ENCODE measurements at regions not wholly inside any gene's neighbourhood (a gene's known extent, or its start where the extent isn't known, plus 50 kb on each side); places are given as distances from the start of the nearest gene placed in this dataset.

DNA sequence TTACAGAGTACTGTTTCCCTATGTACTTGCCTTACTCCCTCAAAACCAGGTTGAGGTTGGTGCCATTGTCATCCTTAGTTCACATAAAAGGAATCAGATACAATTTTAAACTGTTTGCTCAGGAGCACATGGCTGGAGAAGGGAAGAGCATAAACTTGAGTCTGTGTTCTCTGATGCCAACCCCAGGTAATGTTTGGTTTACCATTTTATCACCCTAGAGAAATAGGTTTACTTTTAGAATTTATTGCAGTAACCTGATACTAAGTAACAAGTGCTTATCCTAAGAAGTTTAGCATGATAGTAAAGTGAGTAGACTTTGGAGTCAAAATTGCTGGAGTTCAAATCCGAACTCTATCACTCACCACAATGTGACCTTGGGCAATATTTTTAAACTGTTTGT lies 86.3 kb downstream of the RFPL4B start (continued):
- TF ChIP-seq, protein P1, sequence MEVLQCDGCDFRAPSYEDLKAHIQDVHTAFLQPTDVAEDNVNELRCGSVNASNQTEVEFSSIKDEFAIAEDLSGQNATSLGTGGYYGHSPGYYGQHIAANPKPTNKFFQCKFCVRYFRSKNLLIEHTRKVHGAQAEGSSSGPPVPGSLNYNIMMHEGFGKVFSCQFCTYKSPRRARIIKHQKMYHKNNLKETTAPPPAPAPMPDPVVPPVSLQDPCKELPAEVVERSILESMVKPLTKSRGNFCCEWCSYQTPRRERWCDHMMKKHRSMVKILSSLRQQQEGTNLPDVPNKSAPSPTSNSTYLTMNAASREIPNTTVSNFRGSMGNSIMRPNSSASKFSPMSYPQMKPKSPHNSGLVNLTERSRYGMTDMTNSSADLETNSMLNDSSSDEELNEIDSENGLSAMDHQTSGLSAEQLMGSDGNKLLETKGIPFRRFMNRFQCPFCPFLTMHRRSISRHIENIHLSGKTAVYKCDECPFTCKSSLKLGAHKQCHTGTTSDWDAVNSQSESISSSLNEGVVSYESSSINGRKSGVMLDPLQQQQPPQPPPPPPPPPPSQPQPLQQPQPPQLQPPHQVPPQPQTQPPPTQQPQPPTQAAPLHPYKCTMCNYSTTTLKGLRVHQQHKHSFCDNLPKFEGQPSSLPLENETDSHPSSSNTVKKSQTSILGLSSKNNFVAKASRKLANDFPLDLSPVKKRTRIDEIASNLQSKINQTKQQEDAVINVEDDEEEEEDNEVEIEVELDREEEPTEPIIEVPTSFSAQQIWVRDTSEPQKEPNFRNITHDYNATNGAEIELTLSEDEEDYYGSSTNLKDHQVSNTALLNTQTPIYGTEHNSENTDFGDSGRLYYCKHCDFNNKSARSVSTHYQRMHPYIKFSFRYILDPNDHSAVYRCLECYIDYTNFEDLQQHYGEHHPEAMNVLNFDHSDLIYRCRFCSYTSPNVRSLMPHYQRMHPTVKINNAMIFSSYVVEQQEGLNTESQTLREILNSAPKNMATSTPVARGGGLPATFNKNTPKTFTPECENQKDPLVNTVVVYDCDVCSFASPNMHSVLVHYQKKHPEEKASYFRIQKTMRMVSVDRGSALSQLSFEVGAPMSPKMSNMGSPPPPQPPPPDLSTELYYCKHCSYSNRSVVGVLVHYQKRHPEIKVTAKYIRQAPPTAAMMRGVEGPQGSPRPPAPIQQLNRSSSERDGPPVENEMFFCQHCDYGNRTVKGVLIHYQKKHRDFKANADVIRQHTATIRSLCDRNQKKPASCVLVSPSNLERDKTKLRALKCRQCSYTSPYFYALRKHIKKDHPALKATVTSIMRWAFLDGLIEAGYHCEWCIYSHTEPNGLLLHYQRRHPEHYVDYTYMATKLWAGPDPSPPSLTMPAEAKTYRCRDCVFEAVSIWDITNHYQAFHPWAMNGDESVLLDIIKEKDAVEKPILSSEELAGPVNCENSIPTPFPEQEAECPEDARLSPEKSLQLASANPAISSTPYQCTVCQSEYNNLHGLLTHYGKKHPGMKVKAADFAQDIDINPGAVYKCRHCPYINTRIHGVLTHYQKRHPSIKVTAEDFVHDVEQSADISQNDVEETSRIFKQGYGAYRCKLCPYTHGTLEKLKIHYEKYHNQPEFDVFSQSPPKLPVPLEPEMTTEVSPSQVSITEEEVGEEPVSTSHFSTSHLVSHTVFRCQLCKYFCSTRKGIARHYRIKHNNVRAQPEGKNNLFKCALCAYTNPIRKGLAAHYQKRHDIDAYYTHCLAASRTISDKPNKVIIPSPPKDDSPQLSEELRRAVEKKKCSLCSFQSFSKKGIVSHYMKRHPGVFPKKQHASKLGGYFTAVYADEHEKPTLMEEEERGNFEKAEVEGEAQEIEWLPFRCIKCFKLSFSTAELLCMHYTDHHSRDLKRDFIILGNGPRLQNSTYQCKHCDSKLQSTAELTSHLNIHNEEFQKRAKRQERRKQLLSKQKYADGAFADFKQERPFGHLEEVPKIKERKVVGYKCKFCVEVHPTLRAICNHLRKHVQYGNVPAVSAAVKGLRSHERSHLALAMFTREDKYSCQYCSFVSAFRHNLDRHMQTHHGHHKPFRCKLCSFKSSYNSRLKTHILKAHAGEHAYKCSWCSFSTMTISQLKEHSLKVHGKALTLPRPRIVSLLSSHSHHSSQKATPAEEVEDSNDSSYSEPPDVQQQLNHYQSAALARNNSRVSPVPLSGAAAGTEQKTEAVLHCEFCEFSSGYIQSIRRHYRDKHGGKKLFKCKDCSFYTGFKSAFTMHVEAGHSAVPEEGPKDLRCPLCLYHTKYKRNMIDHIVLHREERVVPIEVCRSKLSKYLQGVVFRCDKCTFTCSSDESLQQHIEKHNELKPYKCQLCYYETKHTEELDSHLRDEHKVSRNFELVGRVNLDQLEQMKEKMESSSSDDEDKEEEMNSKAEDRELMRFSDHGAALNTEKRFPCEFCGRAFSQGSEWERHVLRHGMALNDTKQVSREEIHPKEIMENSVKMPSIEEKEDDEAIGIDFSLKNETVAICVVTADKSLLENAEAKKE (CRISPR knock-in tag; IDR thresholded peaks at IDR 0.05), result no peak
- TF ChIP-seq ZNF114 (CRISPR knock-in tag; IDR thresholded peaks at IDR 0.05) (no peak), JUNB (IDR thresholded peaks at IDR 0.05; ENCODE audit: unreplicated experiment) (no peak), NANOG (IDR thresholded peaks at IDR 0.05; ENCODE audit: borderline replicate concordance) (no peak), CREB1 (CRISPR knock-in tag; IDR thresholded peaks at IDR 0.05; ENCODE audit: low read depth) (no peak), EZH2 (IDR thresholded peaks at IDR 0.05; ENCODE audit: low read depth, unreplicated experiment) (no peak)
- TF ChIP-seq, protein P2, sequence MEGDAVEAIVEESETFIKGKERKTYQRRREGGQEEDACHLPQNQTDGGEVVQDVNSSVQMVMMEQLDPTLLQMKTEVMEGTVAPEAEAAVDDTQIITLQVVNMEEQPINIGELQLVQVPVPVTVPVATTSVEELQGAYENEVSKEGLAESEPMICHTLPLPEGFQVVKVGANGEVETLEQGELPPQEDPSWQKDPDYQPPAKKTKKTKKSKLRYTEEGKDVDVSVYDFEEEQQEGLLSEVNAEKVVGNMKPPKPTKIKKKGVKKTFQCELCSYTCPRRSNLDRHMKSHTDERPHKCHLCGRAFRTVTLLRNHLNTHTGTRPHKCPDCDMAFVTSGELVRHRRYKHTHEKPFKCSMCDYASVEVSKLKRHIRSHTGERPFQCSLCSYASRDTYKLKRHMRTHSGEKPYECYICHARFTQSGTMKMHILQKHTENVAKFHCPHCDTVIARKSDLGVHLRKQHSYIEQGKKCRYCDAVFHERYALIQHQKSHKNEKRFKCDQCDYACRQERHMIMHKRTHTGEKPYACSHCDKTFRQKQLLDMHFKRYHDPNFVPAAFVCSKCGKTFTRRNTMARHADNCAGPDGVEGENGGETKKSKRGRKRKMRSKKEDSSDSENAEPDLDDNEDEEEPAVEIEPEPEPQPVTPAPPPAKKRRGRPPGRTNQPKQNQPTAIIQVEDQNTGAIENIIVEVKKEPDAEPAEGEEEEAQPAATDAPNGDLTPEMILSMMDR (conservative IDR thresholded peaks at IDR 0.05; ENCODE audit: low read depth in 2 of 2), result no peak
- TF ChIP-seq, protein P3, sequence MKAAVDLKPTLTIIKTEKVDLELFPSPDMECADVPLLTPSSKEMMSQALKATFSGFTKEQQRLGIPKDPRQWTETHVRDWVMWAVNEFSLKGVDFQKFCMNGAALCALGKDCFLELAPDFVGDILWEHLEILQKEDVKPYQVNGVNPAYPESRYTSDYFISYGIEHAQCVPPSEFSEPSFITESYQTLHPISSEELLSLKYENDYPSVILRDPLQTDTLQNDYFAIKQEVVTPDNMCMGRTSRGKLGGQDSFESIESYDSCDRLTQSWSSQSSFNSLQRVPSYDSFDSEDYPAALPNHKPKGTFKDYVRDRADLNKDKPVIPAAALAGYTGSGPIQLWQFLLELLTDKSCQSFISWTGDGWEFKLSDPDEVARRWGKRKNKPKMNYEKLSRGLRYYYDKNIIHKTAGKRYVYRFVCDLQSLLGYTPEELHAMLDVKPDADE (IDR thresholded peaks at IDR 0.05), result no peak
